Cerebellar nuclear complex (tissue), 1 donor: ENCODE measurements at regions not wholly inside any gene's neighbourhood (a gene's known extent, or its start where the extent isn't known, plus 50 kb on each side); places are given as distances from the start of the nearest gene placed in this dataset.

Experiments used
- DNase-seq, 2 experiments: peaks; one replicate each; lab custom pipeline; 2025; lab: John Stamatoyannopoulos, UW

- DNase-seq, result no peak
Measured at GRCh38 chr2:122486705-122487415, 731.4 kb downstream of the TSN start.

GRCh38 chr2:122491011-122491410, 735.6 kb downstream of the TSN start:
- DNase-seq, result no peak

- DNase-seq, result no peak
Measured at GRCh38 chr2:122500316-122501105, 745.1 kb downstream of the TSN start.

DNA sequence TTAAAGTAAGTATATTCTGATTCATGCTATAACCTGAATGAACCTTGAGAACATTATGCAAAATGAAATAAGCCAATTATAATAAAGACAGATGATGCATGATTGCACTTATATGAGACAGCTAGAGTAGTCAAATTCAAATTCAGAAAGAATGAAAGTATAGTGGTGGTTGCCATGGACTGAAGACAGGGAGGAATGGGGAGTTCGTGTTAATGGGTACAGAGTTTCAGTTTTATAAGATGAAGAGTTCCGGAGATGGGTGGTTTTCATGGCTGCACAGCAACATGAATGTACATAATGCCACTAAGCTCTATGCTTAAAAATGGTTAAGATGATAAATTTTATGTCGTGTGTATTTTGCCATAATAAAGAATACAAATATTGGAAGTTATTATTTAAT, 751.2 kb downstream of the TSN start:
- DNase-seq, result no peak

DNA sequence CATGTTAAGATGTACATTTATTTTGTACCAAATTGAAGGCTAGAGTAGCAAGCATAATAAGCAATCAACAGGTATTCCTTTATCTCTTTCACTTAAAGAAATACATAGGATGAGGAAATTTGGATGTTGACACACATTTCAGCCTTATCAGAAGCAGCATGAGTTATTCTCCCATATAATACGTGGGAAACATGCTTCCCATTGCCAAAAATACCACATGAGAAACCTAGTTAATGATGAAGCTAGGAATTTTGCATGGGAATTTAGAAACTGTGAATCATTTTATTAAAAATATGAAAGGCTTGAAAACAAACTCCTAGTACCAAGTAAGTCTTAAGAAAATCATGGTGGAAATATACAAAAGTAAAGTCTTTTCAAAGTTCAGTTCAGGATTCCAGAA, 751.8 kb downstream of the TSN start:
- DNase-seq, result no peak

DNA sequence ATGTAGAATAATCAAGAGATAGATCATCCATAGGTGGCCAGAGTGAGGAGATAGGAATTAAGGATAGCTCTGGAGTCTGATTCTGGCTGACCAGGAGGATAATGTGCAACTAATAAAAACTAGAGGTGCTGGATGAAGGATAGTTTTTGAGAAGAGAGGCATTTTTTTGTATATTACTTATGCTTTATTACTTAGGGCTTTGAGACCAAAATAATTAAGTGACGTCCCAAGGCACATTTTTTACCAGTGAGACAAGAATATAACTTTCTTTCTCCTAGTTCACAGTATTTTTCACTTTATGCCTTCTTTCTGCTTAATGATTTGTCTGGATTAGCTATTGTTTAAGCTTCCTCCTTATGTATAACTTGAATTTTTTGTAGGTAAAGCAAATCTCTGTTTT, 756.6 kb downstream of the TSN start:
- no peak for DNase-seq

GRCh38 chr2:122514451-122514996, 759.1 kb downstream of the TSN start:
- DNase-seq, result no peak

GRCh38 chr2:122515731-122516290, 760.4 kb downstream of the TSN start:
- DNase-seq, result no peak

DNA sequence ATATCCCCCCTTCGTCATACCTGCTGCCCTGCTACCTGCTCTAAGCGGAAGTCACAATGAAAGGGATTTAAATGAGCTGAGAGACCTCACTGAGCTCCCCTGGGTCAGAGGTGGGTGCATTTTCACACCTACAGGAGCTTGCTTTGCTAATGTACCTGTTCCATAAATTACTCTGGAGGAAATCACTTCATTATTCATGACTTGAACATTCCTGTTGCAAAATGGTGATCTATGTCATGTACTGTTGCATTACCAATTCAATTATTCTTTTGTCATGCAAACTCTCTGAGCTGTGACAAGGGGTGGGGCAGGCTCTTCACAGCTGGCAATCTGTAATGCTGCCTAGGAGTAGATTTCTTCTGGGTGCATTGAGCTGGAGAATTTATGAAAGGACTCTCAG, 761.3 kb downstream of the TSN start:
- no peak for DNase-seq

DNA sequence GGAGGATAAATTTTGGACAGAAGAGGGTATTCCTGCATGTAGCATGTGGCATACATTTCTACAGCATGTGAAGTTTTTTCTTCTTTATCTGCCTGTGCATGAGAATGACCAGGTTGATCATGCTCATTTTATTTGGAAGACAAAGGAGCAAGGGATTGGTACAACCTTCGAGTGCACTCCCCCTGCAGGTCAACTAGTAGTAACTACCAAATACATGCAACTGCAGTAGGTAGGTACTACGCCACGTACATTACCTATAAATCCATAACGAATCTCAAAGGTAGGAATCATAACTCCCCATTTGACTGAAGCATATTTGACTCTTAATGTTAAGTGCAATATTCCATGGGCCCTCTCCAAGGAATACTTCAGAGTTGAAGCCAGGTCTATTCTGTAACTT, 763.9 kb downstream of the TSN start:
- DNase-seq, result no peak

GRCh38 chr2:122519821-122520611, 764.6 kb downstream of the TSN start:
- DNase-seq, result no peak

GRCh38 chr2:122523143-122523542, 767.7 kb downstream of the TSN start:
- no peak for DNase-seq

- DNase-seq, result no peak
Measured at GRCh38 chr2:122523981-122524380, 768.5 kb downstream of the TSN start.

DNA sequence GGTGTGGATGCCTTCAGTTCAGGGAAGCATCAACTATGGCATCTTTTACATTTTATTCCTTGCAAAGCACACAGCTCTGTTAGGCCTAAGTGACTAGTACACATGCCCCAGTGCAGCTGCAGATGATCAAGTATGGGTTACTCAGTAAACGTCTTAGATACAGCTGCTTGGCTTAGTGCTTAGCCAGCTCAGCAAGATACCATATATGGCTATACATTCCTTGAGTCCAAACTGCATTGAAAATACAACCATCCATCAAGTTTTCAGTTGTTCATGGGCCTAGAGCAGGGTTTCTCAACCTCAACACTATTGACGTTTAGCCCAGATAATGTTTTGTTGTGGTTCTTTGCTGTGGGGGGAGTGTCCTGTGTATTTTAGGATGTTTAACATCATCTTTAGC, 769.9 kb downstream of the TSN start:
- DNase-seq, result no peak

- DNase-seq, result no peak
Measured at GRCh38 chr2:122528061-122528460, 772.6 kb downstream of the TSN start.

DNA sequence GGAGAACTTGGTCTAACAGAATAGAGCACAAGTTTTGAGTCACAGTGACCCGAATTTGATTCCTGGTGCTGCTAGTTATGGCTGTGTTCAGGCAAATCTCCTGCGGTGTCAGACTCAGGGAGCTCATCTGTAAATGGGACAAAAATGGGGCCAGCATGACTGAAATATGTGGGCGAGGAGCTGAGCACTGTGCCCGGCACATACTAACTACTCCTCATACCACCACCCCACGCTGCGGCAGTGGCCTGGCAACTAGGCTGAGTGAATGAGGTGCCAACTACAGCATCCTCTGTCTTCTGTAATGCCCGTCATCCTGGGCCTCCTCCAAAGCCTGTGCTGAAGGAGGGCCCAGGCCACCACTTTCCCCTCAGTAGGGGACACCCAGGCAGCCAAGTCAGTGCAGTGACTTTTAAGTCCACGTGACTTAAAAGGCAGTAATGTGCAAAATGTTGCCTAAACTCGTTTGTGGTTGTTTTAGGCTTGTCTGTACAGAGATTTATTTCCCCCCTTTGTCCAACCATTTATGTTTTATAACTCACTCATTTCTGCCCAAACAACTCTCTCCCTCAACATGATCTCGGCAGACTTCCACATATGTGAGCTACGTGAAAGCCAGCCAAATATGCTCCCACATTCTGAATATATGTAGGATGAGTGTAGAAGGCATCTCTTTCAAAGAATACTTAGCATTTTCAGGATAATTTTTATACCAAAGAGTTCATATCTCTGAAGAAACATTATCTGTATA, 773.7 kb downstream of the TSN start:
- DNase-seq, result no peak

DNA sequence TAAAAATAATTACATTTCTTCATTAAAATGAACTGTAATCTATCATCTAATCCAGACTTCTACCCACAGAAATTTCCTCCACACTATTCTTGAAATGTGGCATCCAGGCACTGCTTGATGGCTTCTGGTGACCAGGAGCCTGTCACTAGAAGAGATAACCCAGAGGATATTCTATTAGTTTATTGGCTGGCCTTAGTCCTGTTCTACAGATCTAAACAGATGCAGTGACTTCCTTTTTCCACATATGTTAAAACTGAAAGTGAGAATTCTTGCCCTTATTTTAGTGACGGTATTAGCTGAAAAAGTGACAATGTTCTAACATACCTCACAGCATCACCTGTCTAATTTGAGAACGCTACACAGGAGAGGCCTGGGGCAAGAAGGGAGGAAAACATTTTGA, 775.4 kb downstream of the TSN start:
- DNase-seq, result no peak

GRCh38 chr2:122531290-122532071, 776.0 kb downstream of the TSN start:
- no peak for DNase-seq

- DNase-seq, result no peak
Measured at GRCh38 chr2:122532072-122532344, 776.6 kb downstream of the TSN start.

GRCh38 chr2:122532481-122532880, 777.0 kb downstream of the TSN start:
- DNase-seq, result no peak

DNA sequence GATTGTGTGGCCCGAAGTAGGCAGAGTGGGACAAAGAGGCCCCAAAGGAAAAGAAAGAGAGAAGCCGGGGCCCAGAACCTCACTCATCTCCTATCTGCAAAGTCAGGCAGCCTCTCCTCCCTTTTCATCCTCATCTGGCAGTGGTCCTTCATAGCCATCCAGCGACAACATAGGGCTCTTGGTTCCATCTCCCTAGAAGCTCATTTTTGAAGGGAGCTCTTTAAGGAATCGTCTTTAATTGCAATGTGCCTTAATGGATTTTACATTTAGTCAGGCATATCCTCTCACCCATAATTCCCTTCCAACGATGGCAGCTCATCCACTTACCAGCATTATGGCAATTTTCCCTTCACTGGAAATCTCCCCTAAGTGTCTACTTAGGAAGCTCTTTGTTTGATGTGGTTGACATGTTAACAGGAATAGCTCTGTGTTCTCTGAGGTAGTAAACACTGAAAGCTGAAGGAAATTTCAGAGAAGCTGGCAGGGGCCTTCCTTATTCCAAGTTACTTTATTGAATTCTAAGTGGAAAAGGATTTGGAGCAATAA, 780.6 kb downstream of the TSN start:
- DNase-seq, result no peak
